Smooth muscle cell (in vitro differentiated cells): ENCODE measurements at regions not wholly inside any gene's neighbourhood (a gene's known extent, or its start where the extent isn't known, plus 50 kb on each side); places are given as distances from the start of the nearest gene placed in this dataset.

ENCODE experiments used
- DNase-seq: peaks from one replicate; lab custom pipeline; 2025; ENCODE audit not compliant: unreplicated experiment; lab: John Stamatoyannopoulos, UW
- H2AFZ ChIP-seq: fragments of 200-600 bp; sonication (generic); 2 replicates; pipeline ENCODE4 v1.6.0; 2016; ENCODE audit warnings: antibody characterized with exemption, low read depth, mild to moderate bottlenecking
- H3F3A ChIP-seq: fragments of 200-600 bp; sonication (generic); 2 replicates; pipeline ENCODE4 v1.6.0; 2017; ENCODE audit warnings: antibody characterized with exemption, low read depth
- H3K27ac ChIP-seq: fragments of 200-600 bp; sonication (generic); 2 replicates; pipeline ENCODE4 v1.5.1; 2016; ENCODE audit warnings: low read depth, mild to moderate bottlenecking
- H3K27me3 ChIP-seq: fragments of 200-600 bp; sonication (generic); 2 replicates; pipeline ENCODE4 v1.6.1; 2016; ENCODE audit warnings: low read depth, mild to moderate bottlenecking
- H3K36me3 ChIP-seq: fragments of 200-600 bp; sonication (generic); 2 replicates; pipeline ENCODE4 v1.5.1; 2016; ENCODE audit warnings: low read depth
- H3K4me1 ChIP-seq: fragments of 200-600 bp; sonication (generic); 2 replicates; pipeline ENCODE4 v1.5.1; 2016; ENCODE audit warnings: low read depth
- H3K4me2 ChIP-seq: fragments of 200-600 bp; sonication (generic); 2 replicates; pipeline ENCODE4 v1.6.0; 2016; ENCODE audit warnings: mild to moderate bottlenecking
- H3K4me3 ChIP-seq: fragments of 200-600 bp; sonication (generic); 2 replicates; pipeline ENCODE4 v1.5.1; 2016; ENCODE audit warnings: mild to moderate bottlenecking
- H3K79me2 ChIP-seq: fragments of 200-600 bp; sonication (generic); 2 replicates; pipeline ENCODE4 v1.6.0; 2016; ENCODE audit warnings: low read depth, mild to moderate bottlenecking
- H3K9ac ChIP-seq: fragments of 200-600 bp; sonication (generic); 2 replicates; pipeline ENCODE4 v1.6.0; 2016; ENCODE audit warnings: low read depth
- H3K9me3 ChIP-seq: fragments of 200-600 bp; sonication (generic); replicated peaks from 2 replicates; pipeline ENCODE4 v1.5.1; 2016; ENCODE audit warnings: low read depth
- H4K20me1 ChIP-seq: fragments of 200-600 bp; sonication (generic); 2 replicates; pipeline ENCODE4 v1.6.0; 2016; ENCODE audit warnings: low read depth
- CTCF ChIP-seq: fragments of 200-600 bp; sonication (generic); IDR thresholded peaks from 2 replicates; pipeline ENCODE4 v1.5.1; 2017; ENCODE audit warnings: borderline replicate concordance, mild to moderate bottlenecking, antibody characterized with exemption; ENCODE audit not compliant: insufficient read depth, poor library complexity, severe bottlenecking
- WGBS: methylation state at CpG from one replicate; pipeline ENCODE4 v1.1.7; 2016; ENCODE audit warnings: low lambda C conversion rate; 5-methylcytosine and 5-hydroxymethylcytosine counted together

- Histone ChIP-seq H3K36me3 (no peaks in the 10 kb centered on the region), H4K20me1 (no peaks in the 10 kb centered on the region), H3K79me2 (no peaks in the 10 kb centered on the region), H3K9ac (no peak overlapping the region), H3K27me3 (no peaks in the 10 kb centered on the region), H3K4me2 (peak overlapping the region; percentile 12), H3K9me3 (no peaks in the 10 kb centered on the region), H3F3A (peaks cover 4% of the 10 kb centered on the region), H3K4me1 (peaks cover 11% of the 10 kb centered on the region), H3K4me3 (no peak overlapping the region), H3K27ac (peak overlapping the region; percentile 50), H2AFZ (peak overlapping the region; percentile 60)
- WGBS = 57% methylated on average over 1 of the region's 1 CpG
- TF ChIP-seq CTCF = no peak
- no peak for DNase-seq
These were observed 468.0 kb upstream of the FZD8 start for GRCh38 chr10:36110097-36110496.

GRCh38 chr10:36109399-36110023, 467.4 kb upstream of the FZD8 start:
- Histone ChIP-seq H3K27ac (peak overlapping the region; percentile 50), H3K9ac (no peak overlapping the region), H3F3A (peaks cover 4% of the 10 kb centered on the region), H3K9me3 (no peaks in the 10 kb centered on the region), H3K4me3 (no peak overlapping the region), H3K4me2 (no peak overlapping the region), H3K27me3 (no peaks in the 10 kb centered on the region), H4K20me1 (no peaks in the 10 kb centered on the region), H3K36me3 (no peaks in the 10 kb centered on the region), H2AFZ (peak overlapping the region; percentile 60), H3K79me2 (no peaks in the 10 kb centered on the region), H3K4me1 (peaks cover 10% of the 10 kb centered on the region)
- DNase-seq = no peak
- WGBS = 82% methylated on average over 3 of the region's 3 CpGs
- no peak for TF ChIP-seq CTCF

- H3K9me3 ChIP-seq = no peaks in the 10 kb centered on the region
- no peak overlapping the region for H2AFZ ChIP-seq
- H3K79me2 ChIP-seq = no peaks in the 10 kb centered on the region
- H4K20me1 ChIP-seq = no peaks in the 10 kb centered on the region
- TF ChIP-seq CTCF = no peak
- no peaks in the 10 kb centered on the region for H3K27me3 ChIP-seq
- H3K36me3 ChIP-seq = no peaks in the 10 kb centered on the region
- no peaks in the 10 kb centered on the region for H3K4me1 ChIP-seq
- H3K4me3 ChIP-seq = no peak overlapping the region
- no peak for DNase-seq
- no peak overlapping the region for H3K4me2 ChIP-seq
- no peaks in the 10 kb centered on the region for H3F3A ChIP-seq
- no peak overlapping the region for H3K9ac ChIP-seq
- no peak overlapping the region for H3K27ac ChIP-seq
- 90% methylated on average over 3 of the region's 3 CpGs for WGBS
These were observed 455.6 kb upstream of the FZD8 start for GRCh38 chr10:36097696-36098095.

- WGBS = 63% methylated on average over 2 of the region's 2 CpGs
- DNase-seq = no peak
- no peaks in the 10 kb centered on the region for H3K27me3 ChIP-seq
These were observed 454.5 kb upstream of the FZD8 start for GRCh38 chr10:36096576-36096975.

More at GRCh38 chr10:36096576-36096975, 454.5 kb upstream of the FZD8 start:
- Histone ChIP-seq H3K9me3 (no peaks in the 10 kb centered on the region), H3K9ac (no peak overlapping the region), H4K20me1 (no peaks in the 10 kb centered on the region), H3K4me3 (no peak overlapping the region), H3K27ac (no peak overlapping the region), H3K4me2 (no peak overlapping the region), H3K36me3 (no peaks in the 10 kb centered on the region), H3F3A (no peaks in the 10 kb centered on the region), H3K79me2 (no peaks in the 10 kb centered on the region), H3K4me1 (no peaks in the 10 kb centered on the region), H2AFZ (no peak overlapping the region)
- TF ChIP-seq CTCF = no peak
